HT-29 (cell line): ENCODE measurements at regions not wholly inside any gene's neighbourhood (a gene's known extent, or its start where the extent isn't known, plus 50 kb on each side); places are given as distances from the start of the nearest gene placed in this dataset.
"Not testable (repeated sequence)": the region's sequence is repeated elsewhere in the genome, so short reads cannot be mapped to it uniquely, and the experiment has no call there.

ENCODE experiments used
- DNase-seq: peaks from one replicate; pipeline ENCODE4 v3.0.0-alpha.2; 2015; ENCODE audit warnings: low spot score

- no peak for DNase-seq
Observed at GRCh38 chr1:218926631-218927030, 247.0 kb upstream of the LYPLAL1 start.

- DNase-seq: no peak
Observed at GRCh38 chr1:218930000-218930399, 243.7 kb upstream of the LYPLAL1 start.

- DNase-seq: no peak
Observed at GRCh38 chr1:218930472-218931241, 243.0 kb upstream of the LYPLAL1 start.

GRCh38 chr1:218931324-218931723 lies 242.4 kb upstream of the LYPLAL1 start:
- no peak for DNase-seq

GRCh38 chr1:218933513-218933912 lies 240.2 kb upstream of the LYPLAL1 start:
- DNase-seq: no peak

GRCh38 chr1:218935408-218935807 lies 238.3 kb upstream of the LYPLAL1 start:
- not testable (repeated sequence) for DNase-seq

- DNase-seq: no peak
Observed at GRCh38 chr1:218938259-218938658, 235.4 kb upstream of the LYPLAL1 start.

- no peak for DNase-seq
Observed at GRCh38 chr1:218939095-218939494, 234.6 kb upstream of the LYPLAL1 start.

GRCh38 chr1:218942431-218942830 lies 231.2 kb upstream of the LYPLAL1 start:
- DNase-seq: no peak

GRCh38 chr1:218943371-218943770 lies 230.3 kb upstream of the LYPLAL1 start:
- DNase-seq: no peak

GRCh38 chr1:218945050-218945449 lies 228.6 kb upstream of the LYPLAL1 start:
- peak; percentile 13 for DNase-seq

- peak; percentile 40 for DNase-seq
Observed at GRCh38 chr1:218946147-218946546, 227.5 kb upstream of the LYPLAL1 start.

GRCh38 chr1:218948446-218948845 lies 225.2 kb upstream of the LYPLAL1 start:
- peak; percentile 77 for DNase-seq

GRCh38 chr1:218953386-218953785 lies 220.3 kb upstream of the LYPLAL1 start:
- no peak for DNase-seq

GRCh38 chr1:218957971-218958370 lies 215.7 kb upstream of the LYPLAL1 start:
- no peak for DNase-seq

GRCh38 chr1:218959784-218960183 lies 213.9 kb upstream of the LYPLAL1 start:
- DNase-seq: no peak

GRCh38 chr1:218964471-218965185 lies 209.1 kb upstream of the LYPLAL1 start:
- no peak for DNase-seq

GRCh38 chr1:218965821-218966220 lies 207.9 kb upstream of the LYPLAL1 start:
- DNase-seq: no peak

GRCh38 chr1:218967254-218967653 lies 206.4 kb upstream of the LYPLAL1 start:
- DNase-seq: no peak

GRCh38 chr1:218967836-218968235 lies 205.8 kb upstream of the LYPLAL1 start:
- DNase-seq: no peak

- no peak for DNase-seq
Observed at GRCh38 chr1:218969006-218969405, 204.7 kb upstream of the LYPLAL1 start.

GRCh38 chr1:218970397-218970990 lies 203.2 kb upstream of the LYPLAL1 start:
- no peak for DNase-seq

- no peak for DNase-seq
Observed at GRCh38 chr1:218971156-218971555, 202.5 kb upstream of the LYPLAL1 start.
